ENCODE measurements at regions not wholly inside any gene's neighbourhood (a gene's known extent, or its start where the extent isn't known, plus 50 kb on each side); places are given as distances from the start of the nearest gene placed in this dataset.
"Not testable (repeated sequence)": the region's sequence is repeated elsewhere in the genome, so short reads cannot be mapped to it uniquely, and the experiment has no call there.

DNA sequence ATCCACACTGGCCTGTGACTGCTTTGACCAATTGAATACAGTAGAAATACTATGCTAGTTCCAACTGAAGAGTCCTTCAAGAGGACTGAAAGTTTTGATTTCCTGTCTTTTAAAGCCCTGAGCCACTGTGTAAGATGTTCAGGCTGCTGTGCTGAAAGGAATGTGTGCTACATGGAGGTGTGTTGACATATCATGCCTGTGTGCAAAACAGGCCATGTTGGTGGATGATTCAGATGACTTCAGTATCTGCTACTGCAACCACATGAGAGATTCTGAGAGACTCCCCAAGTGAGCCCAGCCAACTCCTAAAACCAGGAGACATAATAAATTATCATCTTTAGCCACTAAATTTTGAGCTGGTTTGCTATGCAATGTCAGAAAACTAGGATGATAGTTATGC is 662.9 kb downstream of the ZEB2 start:
- no peak overlapping the region for H3K9ac ChIP-seq (ENCODE audit: low read depth, low read length)
- H3K9me3 ChIP-seq (ENCODE audit: insufficient read depth, low read depth, low read length), result no peaks in the 10 kb centered on the region
- H3K4me3 ChIP-seq (ENCODE audit: low read length), result no peak overlapping the region
- H3K4me1 ChIP-seq (ENCODE audit: insufficient read depth, low read length), result peaks cover 7% of the 10 kb centered on the region; the same call in 1 of the 2 replicates
- H3K36me3 ChIP-seq (ENCODE audit: insufficient read depth, low read length), result no peaks in the 10 kb centered on the region
- no peaks in the 10 kb centered on the region for H3K27me3 ChIP-seq (ENCODE audit: insufficient read depth, low read length)
- H3K27ac ChIP-seq (ENCODE audit: low read depth, low read length), result no peak overlapping the region

- H3K36me3 ChIP-seq (ENCODE audit: insufficient read depth, low read length), result no peaks in the 10 kb centered on the region
- H3K4me1 ChIP-seq (ENCODE audit: insufficient read depth, low read length), result peaks cover 15% of the 10 kb centered on the region
- WGBS, result 34% methylated on average over 4 of the region's 4 CpGs
- H3K9ac ChIP-seq (ENCODE audit: low read depth, low read length), result no peak overlapping the region
- H3K4me3 ChIP-seq (ENCODE audit: low read length), result no peak overlapping the region
- H3K27ac ChIP-seq (ENCODE audit: low read depth, low read length), result no peak overlapping the region
- no peaks in the 10 kb centered on the region for H3K27me3 ChIP-seq (ENCODE audit: insufficient read depth, low read length)
- no peaks in the 10 kb centered on the region for H3K9me3 ChIP-seq (ENCODE audit: insufficient read depth, low read depth, low read length)
Observed at GRCh38 chr2:143852759-143853158, 667.2 kb downstream of the ZEB2 start.

GRCh38 chr2:143850084-143850483 is 669.8 kb downstream of the ZEB2 start:
- Histone ChIP-seq H3K36me3 (ENCODE audit: insufficient read depth, low read length) (no peaks in the 10 kb centered on the region), H3K4me3 (ENCODE audit: low read length) (no peak overlapping the region), H3K9me3 (ENCODE audit: insufficient read depth, low read depth, low read length) (no peaks in the 10 kb centered on the region), H3K27ac (ENCODE audit: low read depth, low read length) (no peak overlapping the region), H3K27me3 (ENCODE audit: insufficient read depth, low read length) (no peaks in the 10 kb centered on the region), H3K9ac (ENCODE audit: low read depth, low read length) (no peak overlapping the region), H3K4me1 (ENCODE audit: insufficient read depth, low read length) (peaks cover 15% of the 10 kb centered on the region)
- 93% methylated on average over 3 of the region's 3 CpGs for WGBS

GRCh38 chr2:143847257-143847656 is 672.7 kb downstream of the ZEB2 start:
- Histone ChIP-seq H3K9me3 (ENCODE audit: insufficient read depth, low read depth, low read length) (no peaks in the 10 kb centered on the region), H3K4me1 (ENCODE audit: insufficient read depth, low read length) (peaks cover 8% of the 10 kb centered on the region; the same call in 1 of the 2 replicates), H3K9ac (ENCODE audit: low read depth, low read length) (no peak overlapping the region), H3K27ac (ENCODE audit: low read depth, low read length) (no peak overlapping the region), H3K36me3 (ENCODE audit: insufficient read depth, low read length) (no peaks in the 10 kb centered on the region), H3K27me3 (ENCODE audit: insufficient read depth, low read length) (no peaks in the 10 kb centered on the region), H3K4me3 (ENCODE audit: low read length) (no peak overlapping the region)
- no CpG with 5 or more reads among the region's 1 CpG for WGBS

DNA sequence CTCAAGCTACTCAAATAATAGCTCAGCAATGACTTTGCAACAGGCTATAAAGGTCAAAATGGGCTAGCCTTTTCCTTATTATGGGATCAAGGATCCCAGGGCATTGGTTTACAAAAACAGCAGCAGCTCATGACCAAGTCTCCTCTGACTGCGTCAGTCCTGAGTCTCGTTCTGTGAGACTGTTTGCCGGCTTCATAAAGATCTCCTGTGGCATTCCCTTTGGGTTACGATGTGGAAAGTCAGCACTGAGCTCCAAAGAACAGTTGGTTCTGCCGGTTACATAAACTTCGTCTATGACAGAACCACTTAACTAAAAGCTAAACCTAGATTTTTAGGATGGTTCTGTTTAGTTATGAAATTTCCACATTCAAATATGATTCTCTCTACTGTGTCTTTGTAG is 674.9 kb downstream of the ZEB2 start:
- Histone ChIP-seq H3K9me3 (ENCODE audit: insufficient read depth, low read depth, low read length) (no peaks in the 10 kb centered on the region), H3K36me3 (ENCODE audit: insufficient read depth, low read length) (no peaks in the 10 kb centered on the region), H3K4me1 (ENCODE audit: insufficient read depth, low read length) (peaks cover 4% of the 10 kb centered on the region; the same call in 1 of the 2 replicates), H3K27ac (ENCODE audit: low read depth, low read length) (no peak overlapping the region), H3K27me3 (ENCODE audit: insufficient read depth, low read length) (no peaks in the 10 kb centered on the region), H3K9ac (ENCODE audit: low read depth, low read length) (no peak overlapping the region), H3K4me3 (ENCODE audit: low read length) (no peak overlapping the region)
- 96% methylated on average over 5 of the region's 6 CpGs for WGBS

DNA sequence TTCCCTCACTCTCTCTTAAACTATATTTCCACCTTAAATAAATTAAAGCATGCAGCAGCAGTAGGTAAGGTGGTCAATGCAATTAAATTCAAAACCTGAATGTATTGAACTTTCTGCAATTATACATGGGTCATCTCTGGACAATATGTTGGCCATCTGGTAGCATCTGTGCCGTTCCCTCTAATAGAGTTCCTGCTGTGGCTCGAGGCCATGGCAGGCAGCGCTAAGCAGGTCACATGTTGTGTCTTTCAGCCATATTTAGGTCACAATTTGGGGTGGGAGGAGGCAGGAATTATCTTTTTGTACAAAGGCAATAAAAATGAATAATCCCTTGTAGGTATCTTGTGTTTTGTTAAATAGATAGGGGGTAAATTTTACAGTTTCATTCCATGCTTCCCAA is 676.2 kb downstream of the ZEB2 start:
- Histone ChIP-seq H3K9me3 (ENCODE audit: insufficient read depth, low read depth, low read length) (no peaks in the 10 kb centered on the region), H3K27ac (ENCODE audit: low read depth, low read length) (no peak overlapping the region), H3K27me3 (ENCODE audit: insufficient read depth, low read length) (no peaks in the 10 kb centered on the region), H3K4me1 (ENCODE audit: insufficient read depth, low read length) (no peaks in the 10 kb centered on the region), H3K9ac (ENCODE audit: low read depth, low read length) (no peak overlapping the region), H3K4me3 (ENCODE audit: low read length) (no peak overlapping the region), H3K36me3 (ENCODE audit: insufficient read depth, low read length) (no peaks in the 10 kb centered on the region)
- WGBS, result 96% methylated on average over 3 of the region's 3 CpGs

DNA sequence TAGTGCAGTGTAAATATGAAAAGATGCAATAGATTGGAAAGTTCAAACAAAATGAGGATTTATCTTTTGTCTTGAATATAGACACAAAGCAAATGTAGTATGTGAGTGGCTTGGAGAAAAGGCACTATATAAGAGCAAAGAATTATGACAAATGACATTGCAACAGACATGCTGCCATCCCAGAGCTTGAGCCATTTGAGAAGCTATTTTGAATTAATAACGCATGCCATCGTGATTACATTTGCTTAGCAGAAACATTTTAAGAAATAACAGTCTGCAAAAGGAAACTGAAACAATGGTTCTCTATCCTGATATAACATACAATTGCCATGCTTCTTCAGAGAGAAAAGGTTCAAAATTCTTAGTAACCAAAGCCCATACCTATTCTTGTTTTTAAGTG is 677.1 kb downstream of the ZEB2 start:
- Histone ChIP-seq H3K9me3 (ENCODE audit: insufficient read depth, low read depth, low read length) (no peaks in the 10 kb centered on the region), H3K27me3 (ENCODE audit: insufficient read depth, low read length) (no peaks in the 10 kb centered on the region), H3K36me3 (ENCODE audit: insufficient read depth, low read length) (no peaks in the 10 kb centered on the region), H3K9ac (ENCODE audit: low read depth, low read length) (no peak overlapping the region), H3K4me1 (ENCODE audit: insufficient read depth, low read length) (no peaks in the 10 kb centered on the region), H3K4me3 (ENCODE audit: low read length) (no peak overlapping the region), H3K27ac (ENCODE audit: low read depth, low read length) (no peak overlapping the region)
- WGBS, result 98% methylated on average over 2 of the region's 2 CpGs

GRCh38 chr2:143841935-143842334 is 678.0 kb downstream of the ZEB2 start:
- H3K27ac ChIP-seq (ENCODE audit: low read depth, low read length), result no peak overlapping the region
- H3K36me3 ChIP-seq (ENCODE audit: insufficient read depth, low read length), result no peaks in the 10 kb centered on the region
- WGBS, result 91% methylated on average over 4 of the region's 4 CpGs
- no peaks in the 10 kb centered on the region for H3K4me1 ChIP-seq (ENCODE audit: insufficient read depth, low read length)
- no peaks in the 10 kb centered on the region for H3K27me3 ChIP-seq (ENCODE audit: insufficient read depth, low read length)
- no peak overlapping the region for H3K4me3 ChIP-seq (ENCODE audit: low read length)
- H3K9ac ChIP-seq (ENCODE audit: low read depth, low read length), result no peak overlapping the region
- no peaks in the 10 kb centered on the region for H3K9me3 ChIP-seq (ENCODE audit: insufficient read depth, low read depth, low read length)

GRCh38 chr2:143840601-143841000 is 679.3 kb downstream of the ZEB2 start:
- Histone ChIP-seq H3K4me3 (ENCODE audit: low read length) (no peak overlapping the region), H3K9me3 (ENCODE audit: insufficient read depth, low read depth, low read length) (no peaks in the 10 kb centered on the region), H3K9ac (ENCODE audit: low read depth, low read length) (no peak overlapping the region), H3K27ac (ENCODE audit: low read depth, low read length) (no peak overlapping the region), H3K4me1 (ENCODE audit: insufficient read depth, low read length) (no peaks in the 10 kb centered on the region), H3K36me3 (ENCODE audit: insufficient read depth, low read length) (no peaks in the 10 kb centered on the region), H3K27me3 (ENCODE audit: insufficient read depth, low read length) (no peaks in the 10 kb centered on the region)

GRCh38 chr2:143840194-143840593 is 679.7 kb downstream of the ZEB2 start:
- no peaks in the 10 kb centered on the region for H3K27me3 ChIP-seq (ENCODE audit: insufficient read depth, low read length)
- no peaks in the 10 kb centered on the region for H3K4me1 ChIP-seq (ENCODE audit: insufficient read depth, low read length)
- no peaks in the 10 kb centered on the region for H3K9me3 ChIP-seq (ENCODE audit: insufficient read depth, low read depth, low read length)
- no peak overlapping the region for H3K4me3 ChIP-seq (ENCODE audit: low read length)
- H3K27ac ChIP-seq (ENCODE audit: low read depth, low read length), result no peak overlapping the region
- H3K36me3 ChIP-seq (ENCODE audit: insufficient read depth, low read length), result no peaks in the 10 kb centered on the region
- H3K9ac ChIP-seq (ENCODE audit: low read depth, low read length), result no peak overlapping the region
- WGBS, result 91% methylated on average over 1 of the region's 2 CpGs

DNA sequence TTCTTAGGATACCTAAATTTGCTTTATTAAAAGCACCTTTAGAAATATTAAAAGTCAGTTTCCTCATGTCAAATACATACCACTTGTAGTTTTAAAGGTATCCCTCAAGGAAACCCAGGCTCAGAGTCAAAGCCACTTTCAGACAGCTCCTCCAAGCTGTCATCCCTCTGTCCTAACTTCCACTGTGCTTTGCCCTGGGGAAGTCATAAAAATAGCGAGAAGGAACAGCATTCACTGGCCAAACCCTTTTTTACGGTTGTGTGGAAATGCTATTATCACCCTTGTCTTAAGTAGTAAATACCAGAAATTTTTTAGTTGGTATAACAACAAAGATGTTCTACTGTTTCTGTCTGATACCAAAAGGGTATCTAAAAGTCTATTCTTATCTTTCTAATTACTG is 680.5 kb downstream of the ZEB2 start:
- Histone ChIP-seq H3K4me3 (ENCODE audit: low read length) (no peak overlapping the region), H3K36me3 (ENCODE audit: insufficient read depth, low read length) (no peaks in the 10 kb centered on the region), H3K27me3 (ENCODE audit: insufficient read depth, low read length) (no peaks in the 10 kb centered on the region), H3K9me3 (ENCODE audit: insufficient read depth, low read depth, low read length) (no peaks in the 10 kb centered on the region), H3K27ac (ENCODE audit: low read depth, low read length) (no peak overlapping the region), H3K9ac (ENCODE audit: low read depth, low read length) (no peak overlapping the region), H3K4me1 (ENCODE audit: insufficient read depth, low read length) (no peaks in the 10 kb centered on the region)
- WGBS, result 87% methylated on average over 2 of the region's 2 CpGs

DNA sequence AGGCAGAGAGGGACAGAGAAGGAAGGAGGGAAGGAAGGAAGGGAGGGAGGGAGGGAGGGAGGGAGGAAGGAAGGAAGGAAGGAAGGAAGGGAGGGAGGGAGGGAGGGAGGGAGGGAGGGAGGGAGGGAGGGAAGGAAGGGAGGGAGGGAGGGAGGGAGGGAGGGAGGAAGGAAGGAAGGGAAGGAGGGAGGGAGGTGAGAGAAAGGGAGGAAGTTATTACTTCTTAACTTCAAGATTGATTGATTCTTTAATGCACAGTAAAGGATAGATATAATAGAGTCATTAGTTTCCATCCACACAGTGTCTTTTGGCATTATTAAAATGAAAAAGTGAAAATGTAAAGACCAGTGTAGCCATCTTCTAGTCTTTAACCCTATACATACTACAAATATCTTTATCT is 682.9 kb downstream of the ZEB2 start:
- H3K4me3 ChIP-seq (ENCODE audit: low read length); H3K9me3 ChIP-seq (ENCODE audit: insufficient read depth, low read depth, low read length); H3K27ac ChIP-seq (ENCODE audit: low read depth, low read length); H3K27me3 ChIP-seq (ENCODE audit: insufficient read depth, low read length); H3K9ac ChIP-seq (ENCODE audit: low read depth, low read length); H3K36me3 ChIP-seq (ENCODE audit: insufficient read depth, low read length): not testable (repeated sequence)
- peaks cover 16% of the 10 kb centered on the region; the same call in 1 of the 2 replicates for H3K4me1 ChIP-seq (ENCODE audit: insufficient read depth, low read length)

All from HUES64 (cell line).